WTC11 (cell line): ENCODE measurements at regions not wholly inside any gene's neighbourhood (a gene's known extent, or its start where the extent isn't known, plus 50 kb on each side); places are given as distances from the start of the nearest gene placed in this dataset.

Experiments used
- ATAC-seq: fragments of 200-7000 bp; cut with Tn5 transposase; 2 replicates; pipeline ENCODE4 v1.10.0; 2021; ENCODE audit warnings: mild to moderate bottlenecking, moderate library complexity
- CTCF ChIA-PET: fragments of 300-600 bp; sonication (Branson Sonifier 250); formaldehyde crosslinking; loops from one replicate; lab custom pipeline; 2021; ENCODE audit warnings: antibody characterized with exemption; lab: Charles Lee
- POLR2A ChIA-PET: fragments of 350-600 bp; sonication (Branson Sonifier 250); formaldehyde crosslinking; loops from one replicate; lab custom pipeline; 2021; ENCODE audit warnings: antibody characterized with exemption; lab: Charles Lee
- DNase-seq: peaks from one replicate; pipeline ENCODE4 v3.0.0; 2021; ENCODE audit warnings: low spot score
- H3K27ac Mint-ChIP-seq: 2 replicates; pipeline ENCODE4 v1.8.0; 2021; ENCODE audit warnings: mixed read lengths
- H3K27me3 Mint-ChIP-seq: 2 replicates; pipeline ENCODE4 v1.8.0; 2021; ENCODE audit warnings: low read depth, mild to moderate bottlenecking, moderate library complexity, mixed read lengths
- H3K36me3 Mint-ChIP-seq: 2 replicates; pipeline ENCODE4 v1.8.0; 2021; ENCODE audit warnings: mixed read lengths
- H3K4me1 Mint-ChIP-seq: 2 replicates; pipeline ENCODE4 v1.8.0; 2022; ENCODE audit warnings: mixed read lengths
- H3K4me3 Mint-ChIP-seq: 2 replicates; pipeline ENCODE4 v1.8.0; 2021; ENCODE audit warnings: mild to moderate bottlenecking, moderate library complexity, mixed read lengths
- H3K9me3 Mint-ChIP-seq: 2 replicates; pipeline ENCODE4 v1.8.0; 2021; ENCODE audit warnings: mixed read lengths
- ARID4B ChIP-seq: sonication (generic); formaldehyde crosslinking; IDR thresholded peaks from 2 replicates; pipeline ENCODE4 v1.8.0; 2023; ENCODE audit warnings: missing genetic modification reagents, mild to moderate bottlenecking, borderline replicate concordance
- ATF1 ChIP-seq: sonication (generic); formaldehyde crosslinking; IDR thresholded peaks from 2 replicates; pipeline ENCODE4 v1.8.1; 2023; ENCODE audit warnings: mild to moderate bottlenecking, moderate library complexity, missing genetic modification reagents
- CBFB ChIP-seq: sonication (generic); formaldehyde crosslinking; IDR thresholded peaks from 2 replicates; pipeline ENCODE4 v1.8.1; 2022; ENCODE audit warnings: mild to moderate bottlenecking, low read depth, missing genetic modification reagents
- CREB1 ChIP-seq: sonication (generic); formaldehyde crosslinking; IDR thresholded peaks from 2 replicates; pipeline ENCODE4 v1.8.0; 2023; ENCODE audit warnings: mild to moderate bottlenecking, missing genetic modification reagents
- CTCF ChIP-seq: fragments of 200-600 bp; IDR thresholded peaks from 2 replicates; pipeline ENCODE4 v1.8.0; 2022; ENCODE audit warnings: antibody characterized with exemption
- E2F4 ChIP-seq: sonication (generic); formaldehyde crosslinking; IDR thresholded peaks from 2 replicates; pipeline ENCODE4 v1.8.1; 2022; ENCODE audit warnings: low read depth, mild to moderate bottlenecking, moderate library complexity, missing genetic modification reagents, borderline replicate concordance
- E2F5 ChIP-seq: sonication (generic); formaldehyde crosslinking; IDR thresholded peaks from 2 replicates; pipeline ENCODE4 v1.8.1; 2022; ENCODE audit warnings: mild to moderate bottlenecking, moderate library complexity, missing genetic modification reagents
- EMX1 ChIP-seq: fragments of 250-450 bp; sonication (Bioruptor Pico); IDR thresholded peaks from 2 replicates; pipeline ENCODE4 v1.8.0; 2021; ENCODE audit warnings: mild to moderate bottlenecking
- ESRRA ChIP-seq: sonication (generic); formaldehyde crosslinking; IDR thresholded peaks from 2 replicates; pipeline ENCODE4 v1.8.1; 2022; ENCODE audit warnings: mild to moderate bottlenecking, missing genetic modification reagents, borderline replicate concordance
- FOXP1 ChIP-seq: sonication (generic); formaldehyde crosslinking; IDR thresholded peaks from 2 replicates; pipeline ENCODE4 v1.8.0; 2022; ENCODE audit warnings: missing genetic modification reagents, mild to moderate bottlenecking, moderate library complexity, borderline replicate concordance
- FOXP4 ChIP-seq: sonication (generic); formaldehyde crosslinking; IDR thresholded peaks from 2 replicates; pipeline ENCODE4 v1.8.0; 2022; ENCODE audit warnings: mild to moderate bottlenecking, missing genetic modification reagents
- NR2C2 ChIP-seq: sonication (generic); formaldehyde crosslinking; IDR thresholded peaks from 2 replicates; pipeline ENCODE4 v1.8.0; 2022; ENCODE audit warnings: mild to moderate bottlenecking, missing genetic modification reagents
- NR3C1 ChIP-seq: sonication (generic); formaldehyde crosslinking; conservative IDR thresholded peaks from 2 replicates; pipeline ENCODE4 v1.8.1; 2023; ENCODE audit warnings: low read depth, mild to moderate bottlenecking, missing genetic modification reagents
- RORB ChIP-seq: fragments of 250-450 bp; sonication (Bioruptor Pico); IDR thresholded peaks from 2 replicates; pipeline ENCODE4 v1.9.0; 2021; ENCODE audit warnings: mild to moderate bottlenecking
- USF1 ChIP-seq: sonication (generic); formaldehyde crosslinking; IDR thresholded peaks from 2 replicates; pipeline ENCODE4 v1.8.0; 2022; ENCODE audit warnings: mild to moderate bottlenecking, missing genetic modification reagents
- USF2 ChIP-seq: sonication (generic); formaldehyde crosslinking; IDR thresholded peaks from 2 replicates; pipeline ENCODE4 v1.8.1; 2023; ENCODE audit warnings: mild to moderate bottlenecking, missing genetic modification reagents, moderate library complexity
- ZBTB43 ChIP-seq: sonication (generic); formaldehyde crosslinking; IDR thresholded peaks from 2 replicates; pipeline ENCODE4 v1.8.1; 2023; ENCODE audit warnings: mild to moderate bottlenecking, missing genetic modification reagents
- ZNF121 ChIP-seq: sonication (generic); formaldehyde crosslinking; IDR thresholded peaks from 2 replicates; pipeline ENCODE4 v1.8.0; 2023; ENCODE audit warnings: missing genetic modification reagents
- ZNF423 ChIP-seq: fragments of 250-450 bp; sonication (Bioruptor Pico); IDR thresholded peaks from 2 replicates; pipeline ENCODE4 v2.1.2; 2022; ENCODE audit warnings: mild to moderate bottlenecking, moderate library complexity

GRCh38 chr3:159482994-159483367 is 505.7 kb upstream of the IL12A start:
- CTCF ChIA-PET: interaction anchor here (1.6 kb wide), 1 partner anchor 161 kb away, joined by 4 read pairs; no protein-coding TSS in a partner anchor
- no peak overlapping the region for H3K4me3 Mint-ChIP-seq

GRCh38 chr3:159486580-159486979 is 502.1 kb upstream of the IL12A start:
- peaks cover 12% of the 10 kb centered on the region for H3K36me3 Mint-ChIP-seq
- CTCF ChIA-PET: interaction anchor here (0.6 to 1.8 kb wide), 16 partner anchors 11 to 319 kb away, joined by 3 to 15 read pairs (median 4); no protein-coding TSS in a partner anchor
- peaks cover 24% of the 10 kb centered on the region for H3K4me1 Mint-ChIP-seq
- peak; percentile 91 for ATAC-seq
- peaks cover 23% of the 10 kb centered on the region for H3K9me3 Mint-ChIP-seq
- DNase-seq: peak; percentile 65
- H3K27ac Mint-ChIP-seq: no peak overlapping the region
- TF ChIP-seq E2F4 (CRISPR knock-in tag): no peak
- TF ChIP-seq CTCF: 0 out of 2 replicates have a peak, but pooled peaks have one; percentile 30
- no peak for TF ChIP-seq ATF1 (CRISPR knock-in tag)
- POLR2A ChIA-PET: no interaction called here
- no peak overlapping the region for H3K4me3 Mint-ChIP-seq
- H3K27me3 Mint-ChIP-seq: peaks cover 5% of the 10 kb centered on the region

More at GRCh38 chr3:159482994-159483367, 505.7 kb upstream of the IL12A start:
- Mint-ChIP-seq H3K27ac (no peak overlapping the region), H3K27me3 (no peaks in the 10 kb centered on the region), H3K4me1 (peaks cover 36% of the 10 kb centered on the region), H3K36me3 (0 out of 2 replicates have a peak, but pooled peaks cover 2% of the 10 kb centered on the region), H3K9me3 (peaks cover 14% of the 10 kb centered on the region)
- ATAC-seq (no peak; the same call in 1 of the 2 replicates), DNase-seq (no peak)
- POLR2A ChIA-PET: no interaction called here
- TF ChIP-seq ARID4B: no peak
- TF ChIP-seq USF2 (CRISPR knock-in tag): no peak
- TF ChIP-seq ZNF121 (CRISPR knock-in tag): no peak
- no peak for TF ChIP-seq CREB1 (CRISPR knock-in tag)
- no peak for TF ChIP-seq ZNF423 (CRISPR knock-in tag)
- no peak for TF ChIP-seq FOXP1 (CRISPR knock-in tag)
- TF ChIP-seq ESRRA: no peak
- no peak for TF ChIP-seq USF1 (CRISPR knock-in tag)

GRCh38 chr3:159487304-159487703 is 501.3 kb upstream of the IL12A start:
- Mint-ChIP-seq H3K27ac (no peak overlapping the region), H3K9me3 (peaks cover 30% of the 10 kb centered on the region), H3K27me3 (peaks cover 5% of the 10 kb centered on the region), H3K36me3 (peaks cover 12% of the 10 kb centered on the region), H3K4me3 (no peak overlapping the region), H3K4me1 (peaks cover 17% of the 10 kb centered on the region)
- POLR2A ChIA-PET: no interaction called here
- no peak for ATAC-seq
- CTCF ChIA-PET: interaction anchor here (0.6 to 1.8 kb wide), 16 partner anchors 11 to 318 kb away, joined by 3 to 15 read pairs (median 4); no protein-coding TSS in a partner anchor
- DNase-seq: no peak
- TF ChIP-seq NR2C2 (CRISPR knock-in tag): no peak
- TF ChIP-seq NR3C1 (CRISPR knock-in tag): no peak
- no peak for TF ChIP-seq ZBTB43
- no peak for TF ChIP-seq CBFB (CRISPR knock-in tag)
- no peak for TF ChIP-seq E2F5
- TF ChIP-seq FOXP4 (CRISPR knock-in tag): no peak
- TF ChIP-seq RORB (CRISPR knock-in tag): no peak
- no peak for TF ChIP-seq EMX1
- no peak for TF ChIP-seq FOXP1 (CRISPR knock-in tag)
